GM21529 (cell line): ENCODE measurements at regions not wholly inside any gene's neighbourhood (a gene's known extent, or its start where the extent isn't known, plus 50 kb on each side); places are given as distances from the start of the nearest gene placed in this dataset.
"Not testable (repeated sequence)": the region's sequence is repeated elsewhere in the genome, so short reads cannot be mapped to it uniquely, and the experiment has no call there.

Source experiments
- ATAC-seq: cut with Tn5 transposase; IDR thresholded peaks from one replicate; pipeline ENCODE4 v1.9.1; 2021; ENCODE audit not compliant: unreplicated experiment

GRCh38 chr1:99496067-99496466 is 149.8 kb upstream of the PALMD start:
- no peak for ATAC-seq

- no peak for ATAC-seq
Measured at GRCh38 chr1:99497690-99498089, 148.2 kb upstream of the PALMD start.

DNA sequence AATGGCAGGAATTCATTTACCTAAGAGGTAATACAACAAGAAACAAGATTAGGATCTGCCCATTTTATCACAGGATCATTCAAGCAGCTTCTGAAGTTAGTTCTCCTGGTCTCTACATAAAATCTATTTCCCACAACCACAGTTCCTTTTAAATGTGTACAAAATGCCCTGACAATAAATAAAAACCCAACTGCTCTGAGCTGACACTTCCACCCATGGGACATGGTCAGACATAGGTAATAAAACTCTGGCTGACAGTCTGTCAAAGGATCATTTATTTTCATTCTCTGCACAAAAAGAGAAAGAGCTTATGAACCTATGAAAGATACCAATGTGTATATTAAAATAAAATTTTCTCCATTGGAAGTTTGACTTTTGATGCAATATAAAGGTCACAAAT is 145.4 kb upstream of the PALMD start:
- no peak for ATAC-seq

DNA sequence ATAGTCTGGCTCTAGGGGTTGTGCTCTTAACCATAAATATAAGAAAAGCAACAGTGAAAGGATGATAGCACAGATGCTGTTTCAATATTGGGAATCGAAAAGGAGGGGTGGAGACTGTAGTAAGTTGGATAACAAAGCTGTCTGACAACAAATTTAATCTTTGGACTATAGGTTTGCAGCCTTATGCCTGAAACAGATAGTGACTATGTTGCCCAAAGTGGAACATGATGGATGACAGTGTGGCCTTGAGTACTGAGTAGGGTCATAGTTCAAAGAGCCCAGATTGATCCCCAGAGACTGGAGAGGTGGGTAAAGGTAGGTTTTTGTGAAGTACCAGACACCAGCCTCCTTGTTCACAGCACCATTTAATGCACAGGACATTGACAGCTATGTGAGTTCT is 144.0 kb upstream of the PALMD start:
- no peak for ATAC-seq

- no peak for ATAC-seq
Measured at GRCh38 chr1:99502400-99502799, 143.5 kb upstream of the PALMD start.

- ATAC-seq, result no peak
Measured at GRCh38 chr1:99503276-99503747, 142.6 kb upstream of the PALMD start.

DNA sequence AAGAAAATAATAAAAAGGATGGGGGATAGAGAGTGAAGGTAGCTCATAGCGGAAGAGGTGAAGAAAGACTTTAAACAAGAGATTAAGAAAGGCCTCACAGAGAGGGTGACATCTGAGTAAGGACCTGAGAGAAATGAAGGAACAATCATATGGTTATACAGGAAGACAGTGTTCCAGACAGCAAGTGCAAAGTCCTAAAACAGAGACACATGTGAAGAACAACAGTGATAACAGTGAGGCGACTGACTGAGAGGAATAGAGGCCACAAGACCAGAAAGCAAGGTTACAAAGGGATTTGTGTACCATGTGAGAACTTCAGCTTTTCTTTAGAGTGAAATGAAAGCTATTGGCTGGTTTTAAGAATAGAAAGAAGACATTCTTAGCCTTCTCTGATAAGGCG is 141.6 kb upstream of the PALMD start:
- ATAC-seq, result no peak

DNA sequence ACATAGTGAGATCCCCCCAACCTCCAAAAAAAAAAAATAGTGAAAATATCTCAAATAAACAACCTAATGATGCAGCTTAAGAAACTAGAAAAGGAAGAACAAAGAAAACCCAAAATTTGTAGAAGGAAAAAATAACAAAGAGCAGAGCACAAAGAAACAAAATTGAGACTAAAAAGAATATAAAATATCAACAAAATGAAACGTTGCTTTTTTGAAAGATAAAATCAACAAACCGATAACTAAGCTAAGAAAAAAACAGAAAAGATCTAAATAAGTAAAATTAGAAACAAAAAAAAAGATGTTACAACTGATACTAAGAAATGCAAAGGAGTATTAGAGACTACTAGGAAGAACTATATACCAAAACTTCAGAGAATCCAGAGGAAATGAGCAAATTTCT is 139.3 kb upstream of the PALMD start:
- ATAC-seq, result no peak

GRCh38 chr1:99507446-99507845 is 138.5 kb upstream of the PALMD start:
- ATAC-seq, result not testable (repeated sequence)

GRCh38 chr1:99507906-99508732 is 137.8 kb upstream of the PALMD start:
- no peak for ATAC-seq

DNA sequence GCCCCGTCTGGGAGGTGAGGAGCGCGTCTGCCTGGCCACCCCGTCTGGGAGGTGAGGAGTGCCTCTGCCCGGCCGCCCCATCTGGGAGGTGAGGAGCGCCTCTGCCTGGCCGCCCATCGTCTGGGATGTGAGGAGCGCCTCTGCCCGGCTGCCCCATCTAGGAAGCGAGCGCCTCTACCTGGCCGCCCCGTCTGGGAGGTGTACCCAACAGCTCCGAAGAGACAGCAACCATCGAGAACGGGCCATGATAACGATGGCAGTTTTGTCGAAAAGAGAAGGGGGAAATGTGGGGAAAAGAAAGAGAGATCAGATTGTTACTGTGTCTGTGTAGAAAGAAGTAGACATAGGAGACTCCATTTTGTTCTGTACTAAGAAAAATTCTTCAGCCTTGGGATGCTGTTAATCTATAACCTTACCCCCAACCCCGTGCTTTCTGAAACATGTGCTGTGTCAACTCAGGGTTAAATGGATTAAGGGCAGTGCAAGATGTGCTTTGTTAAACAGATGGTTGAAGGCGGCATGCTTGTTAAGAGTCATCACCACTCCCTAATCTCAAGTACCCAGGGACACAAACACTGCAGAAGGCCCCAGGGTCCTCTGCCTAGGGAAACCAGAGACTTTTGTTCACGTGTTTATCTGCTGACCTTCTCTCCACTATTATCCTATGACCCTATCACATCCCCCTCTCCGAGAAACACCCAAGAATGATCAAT is 137.0 kb upstream of the PALMD start:
- ATAC-seq, result not testable (repeated sequence)

- not testable (repeated sequence) for ATAC-seq
Measured at GRCh38 chr1:99514823-99515552, 130.9 kb upstream of the PALMD start.

DNA sequence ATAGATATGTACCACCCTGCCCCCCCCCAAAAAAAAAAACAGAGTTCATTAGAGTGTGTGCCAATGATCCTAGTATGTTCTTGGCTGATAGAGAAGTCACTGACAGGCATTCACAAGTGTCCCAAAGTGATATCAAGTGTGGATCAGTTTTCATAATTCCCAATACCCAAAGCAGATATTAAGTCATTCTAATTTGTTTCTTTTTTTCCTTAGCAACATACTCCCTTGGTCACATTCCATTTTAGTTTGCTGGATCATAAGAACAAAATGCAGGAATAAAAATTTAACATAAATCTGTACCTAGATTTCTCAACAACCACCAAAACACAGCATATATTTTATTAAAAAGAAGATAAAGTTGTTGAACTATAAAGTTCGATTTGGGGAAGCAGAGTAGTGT is 129.8 kb upstream of the PALMD start:
- no peak for ATAC-seq

- ATAC-seq, result no peak
Measured at GRCh38 chr1:99520121-99520520, 125.8 kb upstream of the PALMD start.

DNA sequence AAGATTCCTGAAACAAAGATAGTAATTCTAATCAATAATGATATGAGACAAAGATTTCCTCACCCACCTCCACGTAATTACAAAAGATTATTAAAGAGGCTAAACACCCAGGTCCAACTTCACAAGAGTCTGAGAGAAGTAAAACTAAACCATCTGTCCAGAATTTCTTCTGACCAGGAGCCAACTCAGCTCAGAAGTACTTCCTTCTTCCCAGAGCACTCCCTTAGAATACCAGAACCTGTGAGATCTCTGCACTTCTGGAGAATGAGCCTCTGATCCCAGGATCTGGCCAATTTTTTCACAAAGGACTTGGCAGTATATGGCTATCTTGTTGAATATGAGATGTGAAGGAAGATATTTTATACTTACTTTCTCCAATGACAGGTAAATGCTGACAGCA is 120.6 kb upstream of the PALMD start:
- ATAC-seq, result no peak

DNA sequence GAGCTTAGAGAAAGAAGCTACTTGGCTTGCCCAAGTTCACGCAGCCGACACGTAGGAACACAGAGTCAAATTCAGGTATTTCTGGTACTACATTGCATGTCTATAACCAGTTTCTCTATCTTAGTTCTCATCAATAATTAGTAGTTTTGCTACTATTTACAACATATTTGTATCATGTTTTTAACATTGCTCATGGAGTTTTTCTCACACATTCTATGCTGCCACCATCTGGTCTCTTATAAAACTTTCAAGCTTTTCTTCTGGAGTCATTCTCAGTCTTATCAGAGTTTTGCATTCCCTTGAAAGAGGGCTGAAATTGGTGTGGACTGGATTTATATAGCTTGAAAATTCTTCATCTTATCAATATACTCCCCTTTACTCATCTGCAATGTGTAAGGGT is 118.8 kb upstream of the PALMD start:
- no peak for ATAC-seq

GRCh38 chr1:99527545-99527944 is 118.4 kb upstream of the PALMD start:
- no peak for ATAC-seq

DNA sequence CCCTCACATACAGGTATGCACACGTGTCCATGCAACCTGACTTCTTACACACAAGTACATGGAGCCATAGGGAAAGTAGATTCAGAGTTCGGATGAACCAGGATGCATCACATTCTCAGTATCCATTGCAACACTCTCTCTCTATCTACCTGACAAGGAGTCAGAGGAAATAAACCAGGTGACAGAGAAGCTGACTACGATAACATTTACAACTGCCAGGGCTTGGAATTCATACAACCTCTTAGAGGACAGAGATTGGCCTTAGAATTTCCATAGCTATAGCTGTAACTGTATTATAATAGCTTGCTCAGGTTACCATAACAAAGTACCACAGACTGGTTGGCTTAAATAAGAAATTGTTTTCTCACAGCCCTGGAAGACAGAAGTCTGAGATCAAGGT is 116.9 kb upstream of the PALMD start:
- ATAC-seq, result no peak

- no peak for ATAC-seq
Measured at GRCh38 chr1:99531578-99532275, 114.2 kb upstream of the PALMD start.

- ATAC-seq, result no peak
Measured at GRCh38 chr1:99532276-99532580, 113.7 kb upstream of the PALMD start.

GRCh38 chr1:99533909-99534637 is 111.8 kb upstream of the PALMD start:
- ATAC-seq, result no peak
